ENCODE measurements at regions not wholly inside any gene's neighbourhood (a gene's known extent, or its start where the extent isn't known, plus 50 kb on each side); places are given as distances from the start of the nearest gene placed in this dataset.
A peak's percentile ranks its signal among the peaks of the same experiment; 100 is the strongest.

DNA sequence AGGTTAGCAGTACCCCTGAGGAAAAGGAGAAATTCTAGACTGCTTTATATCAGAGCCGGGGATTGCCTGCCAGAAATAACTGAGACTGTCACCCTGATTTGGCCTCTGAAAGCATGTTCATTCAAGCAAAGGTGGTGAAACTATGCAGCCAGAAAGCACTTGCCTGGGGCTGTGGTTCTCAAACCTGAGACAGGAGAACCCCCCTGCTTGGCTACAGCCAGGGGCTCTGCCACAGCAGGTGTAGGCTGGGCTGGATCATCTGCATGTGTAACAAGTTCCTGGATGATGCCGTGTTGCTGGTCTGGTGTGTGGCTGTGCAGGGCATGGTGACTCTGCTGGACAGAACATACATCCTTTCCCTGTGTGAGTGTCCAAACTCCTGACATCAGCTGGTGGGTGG lies 157.8 kb downstream of the NXNL2 start:
- no peak for DNase-seq

DNA sequence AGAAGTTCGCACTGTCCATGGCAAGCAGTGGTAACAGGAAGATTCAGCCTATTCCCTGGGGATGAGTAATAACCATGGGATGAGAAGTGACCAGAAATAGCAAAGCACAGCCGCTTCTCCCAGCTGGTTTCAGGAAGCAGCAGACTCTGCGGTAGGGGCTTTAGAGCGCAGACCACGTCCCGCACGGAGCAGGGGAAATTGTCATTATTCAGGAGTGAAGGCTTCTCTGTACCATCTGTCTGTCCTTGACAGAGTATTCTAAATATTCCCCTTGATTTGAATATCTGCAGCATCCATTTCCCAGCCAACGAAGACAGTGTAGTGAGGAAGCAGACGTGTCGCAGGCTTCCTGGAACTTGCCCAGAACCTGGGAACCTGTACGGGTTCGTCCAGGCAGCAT lies 159.6 kb downstream of the NXNL2 start:
- DNase-seq: no peak

DNA sequence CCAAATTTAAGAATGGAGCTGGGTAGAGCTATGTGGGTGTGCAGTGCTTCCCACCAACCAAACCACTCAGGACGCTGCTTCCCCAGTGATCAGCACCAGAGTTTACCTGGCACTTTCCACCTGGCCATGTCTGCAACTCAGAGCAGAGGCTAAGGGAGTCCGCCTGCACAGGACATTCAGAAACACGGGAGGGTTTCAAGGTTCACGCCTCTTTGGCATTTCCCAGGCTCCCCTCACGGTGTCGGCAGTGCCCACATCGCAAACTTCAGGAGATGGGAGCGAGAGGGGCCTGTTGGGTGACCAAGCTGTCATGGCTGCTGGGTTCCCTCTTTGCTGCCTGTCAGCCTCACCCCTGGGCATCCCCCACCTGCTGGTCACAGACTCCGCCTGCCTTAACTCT lies 161.5 kb downstream of the NXNL2 start:
- DNase-seq: no peak

DNA sequence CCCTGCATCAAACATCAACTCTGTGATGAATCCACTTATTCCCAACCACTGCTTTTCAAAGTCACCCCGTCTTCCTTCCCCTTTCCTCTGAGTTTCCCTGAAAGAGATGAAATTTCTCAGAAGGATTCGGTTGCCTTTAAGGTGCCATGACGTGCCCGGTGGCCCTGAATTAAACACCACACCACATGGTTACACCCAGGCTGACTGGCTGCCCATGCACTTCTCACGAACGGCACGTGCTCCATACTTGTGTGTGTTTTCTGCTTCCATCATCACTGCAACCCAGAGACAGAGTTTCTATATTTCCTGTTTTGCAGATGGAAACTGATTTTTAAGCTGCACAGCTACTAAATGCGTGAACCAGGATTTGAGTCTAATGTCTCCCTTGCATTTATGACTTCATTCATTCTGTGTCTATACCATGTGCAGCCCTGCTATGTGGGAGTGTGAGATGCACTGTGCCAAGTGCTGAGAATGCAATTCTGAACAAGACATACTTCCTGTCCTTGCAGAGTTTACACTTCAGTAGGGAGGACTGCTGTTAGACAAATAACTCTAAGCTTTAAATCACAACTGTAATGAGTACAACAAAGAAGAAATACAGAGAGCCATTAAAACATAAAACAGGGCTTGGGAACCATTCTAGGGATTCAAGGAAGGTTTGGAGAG lies 162.9 kb downstream of the NXNL2 start:
- peak; percentile 65 for DNase-seq

DNA sequence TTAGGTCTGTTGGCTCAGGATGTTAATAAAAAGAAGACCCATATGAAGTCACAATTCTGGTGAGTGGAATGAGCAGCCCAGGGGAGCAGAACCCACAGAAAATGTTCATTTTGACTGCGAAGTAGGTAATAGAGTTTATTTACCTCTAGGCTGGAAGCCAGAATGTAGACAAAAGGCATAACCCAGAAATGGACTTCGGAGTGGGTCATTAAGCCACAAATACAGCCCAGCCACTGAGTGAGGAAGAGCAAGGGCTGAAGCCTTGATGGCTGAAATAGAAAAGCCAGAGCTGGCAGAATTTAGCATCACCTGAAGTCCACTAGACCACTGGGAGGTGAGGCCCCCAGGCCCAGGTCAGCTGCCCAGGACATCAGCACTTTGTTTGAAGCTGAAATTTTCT lies 168.0 kb downstream of the NXNL2 start:
- no peak for DNase-seq

DNA sequence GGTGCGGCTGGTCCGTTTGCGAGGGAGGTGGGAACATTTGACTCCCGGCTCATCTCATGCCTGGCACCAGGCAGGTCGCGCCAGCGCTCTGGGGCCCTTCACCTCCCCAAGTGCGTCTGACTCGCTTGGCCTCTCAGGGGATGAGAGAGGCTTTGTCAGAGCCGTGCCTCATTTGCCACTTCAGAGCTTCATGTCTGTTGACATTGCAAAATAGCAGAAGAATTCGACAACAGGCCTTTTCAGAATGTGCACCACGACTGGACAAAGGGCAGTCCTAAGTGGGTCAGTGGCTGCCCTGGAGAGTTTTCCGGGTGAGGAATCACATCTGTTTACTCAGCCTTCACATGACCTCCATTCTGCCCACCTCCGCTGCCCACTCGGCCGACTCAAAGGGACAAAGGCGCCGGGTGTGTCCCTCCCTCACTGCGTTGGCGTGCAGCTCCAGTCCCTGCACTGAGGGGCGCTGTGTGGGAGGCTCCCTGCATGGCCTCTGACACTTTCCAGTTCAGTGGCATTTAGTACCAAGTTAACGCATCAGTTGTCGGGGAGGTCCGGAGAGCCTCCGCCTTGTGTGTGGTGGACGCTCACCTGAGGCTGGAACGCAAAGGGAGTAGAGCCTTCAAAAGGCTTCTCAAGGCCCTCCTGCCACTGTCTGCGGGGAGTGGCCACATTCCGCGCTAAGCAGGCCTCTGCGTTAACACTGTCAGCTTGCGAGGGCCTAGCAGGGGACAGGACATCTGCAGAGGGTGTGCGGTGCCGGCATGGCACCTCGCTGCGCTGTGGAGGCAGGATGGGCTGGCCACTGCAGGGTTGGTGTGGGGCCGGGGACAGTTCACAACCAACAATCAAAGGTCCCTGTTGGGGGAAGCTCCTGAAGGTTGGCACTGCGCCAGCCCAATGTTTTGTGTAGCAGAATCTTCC lies 171.5 kb downstream of the NXNL2 start:
- DNase-seq: peak; percentile 82

DNA sequence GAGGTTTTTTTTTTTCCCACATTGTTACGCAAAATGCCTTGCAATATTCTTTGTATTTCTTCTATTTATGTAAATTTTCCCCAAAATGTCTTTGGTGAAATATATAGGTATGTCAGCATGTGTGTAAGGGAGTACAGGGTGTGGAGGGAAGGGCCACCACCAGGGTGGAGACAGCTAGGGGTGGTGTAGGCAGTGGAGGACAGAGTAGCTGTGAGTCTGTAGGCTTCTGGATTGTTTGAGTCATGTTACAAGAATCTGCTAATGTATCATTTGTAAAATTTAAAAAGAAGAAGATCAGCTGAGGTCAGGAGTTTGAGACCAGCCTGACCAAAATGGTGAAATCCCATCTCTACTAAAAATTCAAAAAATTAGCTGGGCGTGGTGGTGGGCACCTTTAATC lies 175.5 kb downstream of the NXNL2 start:
- no peak for DNase-seq

DNA sequence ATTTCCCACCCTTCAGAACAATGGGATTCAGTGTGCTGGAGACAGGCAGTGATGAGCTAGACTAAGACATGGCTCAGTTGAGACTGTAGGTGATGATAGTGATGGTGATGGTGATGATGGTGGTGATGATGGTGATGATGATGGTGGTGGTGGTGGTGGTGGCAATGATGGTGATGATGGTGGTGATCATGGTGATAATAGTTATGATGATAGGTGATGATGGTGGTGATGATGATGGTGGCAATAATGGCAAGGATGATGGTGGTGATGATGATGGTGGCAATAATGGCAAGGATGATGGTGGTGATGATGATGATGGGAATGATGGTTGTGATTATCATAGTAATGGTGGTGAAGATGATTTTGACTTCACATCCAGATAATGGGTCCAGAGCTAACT lies 176.7 kb downstream of the NXNL2 start:
- DNase-seq: no peak

DNA sequence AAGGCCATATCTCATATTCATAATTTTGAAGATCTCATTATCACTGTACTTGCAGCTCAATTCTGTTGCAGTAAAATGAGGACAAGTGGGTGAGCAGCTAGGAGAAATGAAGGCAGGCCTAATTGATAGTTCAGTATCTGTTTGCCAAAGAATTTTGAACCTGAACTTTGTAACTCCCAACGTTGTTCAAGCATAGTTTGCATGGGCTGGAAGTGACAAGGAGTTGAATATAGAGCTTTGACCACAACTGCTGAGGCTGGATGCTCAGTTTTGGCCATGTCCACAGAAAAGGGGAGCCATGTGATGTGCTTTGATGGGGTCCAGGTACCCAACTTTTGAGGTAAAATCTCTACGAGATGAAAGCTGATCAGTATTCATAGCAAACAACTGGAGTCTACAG lies 177.5 kb downstream of the NXNL2 start:
- no peak for DNase-seq

DNA sequence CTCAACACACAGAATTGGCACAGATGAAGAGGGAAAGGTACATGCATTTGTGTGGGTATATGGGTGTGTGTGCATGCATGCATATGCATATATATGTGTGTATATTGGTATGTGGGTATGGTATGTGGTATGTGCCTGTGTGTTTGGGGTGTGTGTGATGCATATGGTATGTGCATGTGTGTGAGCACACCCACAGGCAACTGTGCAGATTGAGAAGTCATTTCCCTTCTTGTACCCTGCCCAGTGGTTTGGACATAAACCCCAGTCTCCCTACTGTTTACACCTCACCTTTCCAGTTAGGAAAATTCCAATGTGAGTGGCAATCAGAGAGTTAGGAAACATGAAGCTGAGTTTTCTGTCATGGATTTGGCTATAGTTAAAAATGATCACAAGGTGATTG lies 178.0 kb downstream of the NXNL2 start:
- DNase-seq: no peak

DNA sequence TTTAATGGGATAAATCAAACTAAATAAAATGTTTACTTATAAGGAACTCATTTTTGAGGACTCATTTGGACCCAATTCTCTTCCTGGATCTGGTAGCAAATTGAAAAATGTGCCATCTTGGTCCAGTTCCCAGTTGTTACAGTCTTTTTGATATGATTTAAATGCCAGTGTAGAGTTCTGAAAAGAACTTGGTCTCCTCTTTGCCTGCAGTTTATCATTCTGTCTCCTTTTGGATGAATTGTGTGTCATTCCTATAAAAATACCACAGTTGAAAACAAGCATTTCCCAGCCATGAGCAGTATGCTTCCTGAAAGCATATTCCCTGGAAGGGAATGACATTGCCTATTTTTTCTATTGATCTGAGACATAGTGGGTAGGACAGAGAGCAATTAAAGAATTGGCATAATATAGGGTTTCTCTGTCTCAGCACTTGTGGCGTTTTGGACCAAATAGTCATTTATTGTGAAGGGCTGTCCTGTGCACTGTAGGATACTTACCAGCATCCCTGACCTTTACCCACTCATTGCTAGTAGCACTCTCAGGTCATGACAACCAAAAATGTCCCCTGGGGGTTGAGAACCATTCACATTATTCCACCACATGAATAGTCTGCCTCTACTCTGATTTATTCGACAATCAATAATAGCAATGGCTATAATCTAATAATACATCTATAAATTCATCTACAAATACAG lies 181.8 kb downstream of the NXNL2 start:
- no peak for DNase-seq

DNA sequence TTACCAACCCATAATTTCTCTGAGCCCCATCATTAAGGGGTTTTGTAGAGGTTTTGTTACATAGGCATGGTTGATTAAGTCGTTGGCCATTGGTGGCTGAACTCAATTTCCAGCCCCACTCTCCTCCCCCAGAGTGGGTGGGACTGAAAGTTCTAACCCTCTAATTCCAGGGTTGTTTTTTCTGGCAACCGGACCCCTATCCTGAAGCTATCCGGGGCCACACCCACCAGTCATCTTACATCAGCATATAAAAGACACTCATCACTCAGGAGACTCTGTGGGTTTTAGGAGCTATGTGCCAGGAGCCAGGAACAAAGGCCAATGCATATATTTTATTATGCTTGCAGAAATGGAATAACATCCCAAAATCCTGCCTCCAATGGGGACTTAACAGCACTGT lies 186.0 kb downstream of the NXNL2 start:
- DNase-seq: no peak

DNA sequence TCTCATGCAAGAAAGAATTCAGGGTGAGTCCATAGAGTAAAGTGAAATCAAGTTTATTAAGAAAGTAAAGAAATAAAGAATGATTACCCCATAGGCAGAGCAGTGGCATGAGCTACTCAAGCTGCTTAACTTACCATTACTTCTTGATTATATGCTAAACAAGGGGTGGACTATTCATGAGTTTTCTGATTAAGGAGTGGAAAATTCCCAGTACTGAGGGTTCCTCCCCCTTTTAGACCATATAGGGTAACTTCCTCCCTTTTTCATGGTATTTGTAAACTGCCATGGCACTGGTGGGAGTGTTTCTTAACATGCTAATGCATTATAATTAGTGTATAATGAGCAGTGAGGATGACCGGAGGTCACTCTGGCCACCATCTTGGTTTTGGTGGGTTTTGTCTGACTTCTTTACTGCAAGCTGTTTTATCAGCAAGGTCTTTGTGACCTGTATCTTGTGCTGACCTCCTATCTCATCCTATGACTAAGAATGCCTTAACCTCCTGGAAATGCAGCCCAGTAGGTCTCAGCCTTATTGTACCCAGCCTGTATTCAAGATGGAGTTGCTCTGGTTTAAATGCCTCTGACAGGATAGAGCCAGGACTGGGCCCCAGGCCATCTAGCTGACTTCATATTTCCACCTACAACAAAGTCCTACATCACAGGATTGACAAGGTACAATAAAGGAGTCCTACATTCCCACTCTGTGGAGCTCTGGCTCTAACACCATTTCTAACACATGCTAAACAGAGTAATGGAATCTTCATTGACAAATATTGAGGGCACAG lies 186.7 kb downstream of the NXNL2 start:
- DNase-seq: no peak

DNA sequence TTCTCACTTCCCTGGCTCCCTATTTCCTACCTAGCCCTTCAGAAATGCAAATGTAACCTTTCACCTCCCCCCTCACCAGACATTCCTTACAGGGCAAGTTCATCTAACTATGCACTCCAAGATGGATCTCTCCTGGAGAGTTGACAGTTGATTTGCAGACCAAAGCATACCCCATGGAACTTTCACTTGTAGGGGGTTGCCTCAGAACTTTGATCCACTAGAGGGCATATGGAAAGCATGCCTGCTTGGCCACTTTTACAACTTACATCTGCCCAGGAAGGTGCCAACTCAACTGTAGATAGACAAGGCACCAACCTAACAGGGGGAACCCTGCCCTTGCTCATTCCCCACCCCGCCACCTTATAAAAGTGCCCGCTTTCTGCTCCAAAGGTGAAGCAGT lies 187.8 kb downstream of the NXNL2 start:
- no peak for DNase-seq

DNA sequence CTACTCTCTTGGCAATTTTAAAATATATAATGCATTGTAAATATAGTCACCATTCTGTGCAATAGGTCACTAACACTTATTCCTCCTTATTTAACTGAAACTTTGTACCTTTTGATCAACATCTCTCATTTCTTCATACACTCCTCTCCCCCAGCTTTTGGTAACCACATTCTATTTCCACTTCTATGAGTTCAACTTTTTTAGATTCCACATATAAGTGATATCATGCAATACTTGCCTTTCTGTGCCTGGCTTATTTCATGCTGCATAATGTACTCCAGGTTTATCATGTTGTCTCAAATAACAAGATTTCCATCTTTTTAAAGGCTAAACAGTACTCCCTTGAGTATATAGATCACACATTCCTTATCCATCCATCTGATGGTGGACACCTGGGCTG lies 188.8 kb downstream of the NXNL2 start:
- DNase-seq: no peak

DNA sequence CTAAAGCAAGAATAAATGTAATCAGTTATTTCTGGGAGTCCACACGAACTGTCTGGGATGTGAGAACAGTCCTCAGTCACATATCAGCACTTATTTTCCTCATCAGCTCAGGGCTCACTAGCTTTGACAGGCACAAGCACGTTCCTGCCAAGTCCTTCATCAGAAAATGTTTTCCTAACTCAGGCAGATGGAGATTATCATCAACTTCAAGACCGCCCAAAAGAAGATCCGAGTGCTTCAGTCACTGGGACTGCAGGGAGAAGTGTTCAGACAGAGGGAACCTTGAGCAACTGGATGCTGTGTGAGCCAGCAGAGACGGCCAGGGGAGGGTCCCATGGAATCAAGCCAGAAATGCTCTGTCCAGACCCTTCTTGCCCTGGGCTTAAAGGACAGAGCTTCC lies 189.4 kb downstream of the NXNL2 start:
- no peak for DNase-seq

DNA sequence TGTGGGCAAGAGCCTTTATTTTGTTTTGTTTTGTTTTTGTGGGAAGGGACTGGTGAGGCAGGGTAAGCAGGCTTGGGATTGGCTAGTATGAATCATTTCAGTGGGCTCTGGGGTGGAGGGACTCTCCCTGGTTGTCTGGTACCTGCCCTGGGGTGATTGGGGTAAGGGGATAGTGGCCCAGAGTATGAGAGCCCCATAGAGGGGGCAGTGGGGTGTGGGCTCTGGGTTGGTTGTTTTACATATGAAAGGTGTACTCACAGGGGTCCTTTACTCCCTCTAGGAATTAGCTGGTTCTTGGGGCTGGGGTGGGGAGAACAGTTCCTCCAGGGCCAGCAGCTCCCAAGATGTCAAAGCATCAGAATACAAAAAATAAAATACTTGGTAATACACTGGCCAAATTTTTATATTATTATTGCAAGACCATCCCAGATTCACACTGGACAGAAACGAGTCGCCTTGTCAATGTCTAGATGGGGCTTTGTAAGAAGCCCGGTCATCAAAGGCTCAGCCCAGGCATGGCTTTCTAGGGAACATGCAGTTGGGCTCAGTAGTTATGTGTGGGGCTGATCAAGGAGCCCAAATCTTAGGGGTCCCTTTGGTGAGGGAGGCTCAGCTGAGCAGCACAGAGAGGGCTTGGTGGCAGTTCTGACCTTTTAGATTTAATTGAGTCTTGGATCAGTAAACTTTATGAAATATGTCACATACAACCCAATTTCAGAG lies 190.5 kb downstream of the NXNL2 start:
- no peak for DNase-seq

DNA sequence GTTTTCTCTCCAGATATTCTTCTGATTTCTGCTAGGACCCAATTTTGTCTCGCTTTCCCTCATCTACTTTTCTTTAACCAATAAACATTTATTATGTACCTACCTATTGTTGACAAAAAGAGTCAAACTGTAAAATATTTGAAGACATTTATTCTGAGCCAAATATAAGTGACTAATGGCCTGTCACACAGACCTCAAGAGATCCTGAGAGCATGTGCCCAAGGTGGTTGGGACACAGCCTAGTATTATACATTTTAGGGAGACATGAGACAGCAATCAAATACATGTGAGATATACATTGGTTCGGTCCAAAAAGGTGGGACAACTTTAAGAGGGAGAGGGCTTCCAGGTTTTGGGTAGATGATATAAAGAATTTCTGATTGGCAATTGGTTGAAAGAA lies 191.8 kb downstream of the NXNL2 start:
- no peak for DNase-seq

DNA sequence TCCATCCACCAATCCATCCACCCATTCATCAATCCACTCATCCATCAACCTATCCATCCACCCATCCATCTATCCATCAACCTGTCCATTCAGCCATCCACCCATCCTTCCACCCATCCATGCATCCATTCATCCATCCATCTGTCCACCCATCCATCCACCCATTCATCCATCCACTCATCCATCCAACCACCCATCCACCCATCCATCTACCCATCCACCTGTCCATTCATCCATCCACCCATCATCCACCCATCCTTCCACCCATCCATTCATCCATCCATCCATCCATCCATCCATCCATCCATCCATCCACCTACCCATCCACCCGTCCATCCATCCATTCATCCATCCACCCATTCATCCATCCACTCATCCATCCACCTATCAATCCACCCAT lies 195.8 kb downstream of the NXNL2 start:
- DNase-seq: no peak

DNA sequence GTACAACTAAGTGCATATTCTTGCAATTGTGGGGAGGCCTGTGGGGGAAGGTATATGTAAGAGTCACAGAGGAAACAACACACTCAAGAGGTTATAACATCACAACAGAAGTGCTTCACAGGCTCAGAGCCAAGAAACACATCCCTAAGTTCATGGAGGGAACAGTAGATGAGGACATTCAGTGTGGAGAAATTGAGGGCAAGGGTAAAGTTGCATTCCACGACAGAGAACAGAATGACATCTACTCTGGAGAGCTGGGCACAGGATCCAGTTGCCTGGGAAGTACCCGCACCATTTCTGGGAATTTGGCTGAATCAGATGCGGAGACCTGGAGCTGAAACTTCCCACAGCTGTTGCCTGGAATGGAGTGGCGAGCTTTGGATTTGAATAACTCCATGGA lies 197.2 kb downstream of the NXNL2 start:
- DNase-seq: peak; percentile 61

DNA sequence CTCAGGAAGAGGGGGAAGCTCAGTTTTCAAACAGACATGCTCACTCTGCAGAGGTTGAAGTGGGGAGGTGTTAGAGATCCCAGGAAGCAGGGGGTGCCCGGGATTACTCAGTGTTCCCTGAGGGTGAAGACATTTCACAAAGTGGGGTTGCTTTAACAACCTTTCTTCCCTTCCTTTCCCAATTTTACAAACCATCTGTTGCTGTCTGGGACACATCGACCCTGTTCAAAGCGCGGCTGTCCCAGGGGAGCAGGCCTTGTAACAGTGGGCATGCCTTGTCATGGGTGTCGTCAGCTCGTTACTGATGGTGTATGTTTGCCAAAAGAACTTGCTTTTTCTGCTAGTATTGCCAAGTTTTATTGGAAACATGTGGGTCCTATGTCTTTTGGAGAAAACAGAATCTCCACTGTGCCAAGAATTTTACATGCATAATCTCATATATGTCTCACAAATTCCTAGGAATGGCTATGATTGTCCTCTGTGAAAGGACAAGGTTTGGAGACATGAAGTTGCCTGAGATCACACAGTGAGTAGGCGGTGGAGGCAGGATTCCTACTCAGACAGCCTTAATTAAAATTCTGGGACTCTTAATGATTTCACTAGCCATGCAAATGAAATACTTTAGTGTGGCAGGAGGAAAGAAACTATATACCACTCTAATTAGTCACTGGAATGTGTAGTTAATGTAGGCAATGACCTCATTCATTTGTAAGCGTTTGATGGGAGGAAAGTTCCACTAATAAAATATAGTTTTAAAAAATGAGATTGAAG lies 198.9 kb downstream of the NXNL2 start:
- no peak for DNase-seq

Measured in renal pelvis (tissue), 1 donor.